H9 (cell line): ENCODE measurements at regions not wholly inside any gene's neighbourhood (a gene's known extent, or its start where the extent isn't known, plus 50 kb on each side); places are given as distances from the start of the nearest gene placed in this dataset.

Source experiments
- DNase-seq: peaks from one replicate; pipeline ENCODE4 v3.0.0-alpha.2; 2017
- H2AFZ ChIP-seq: one replicate; pipeline ENCODE4 v1.6.1; 2013; ENCODE audit warnings: mild to moderate bottlenecking, low read length, control low read depth, moderate library complexity
- H2AK5ac ChIP-seq: 2 replicates; pipeline ENCODE4 v1.6.1; 2013; ENCODE audit warnings: low read length, control low read depth, mixed read lengths; ENCODE audit not compliant: insufficient read length
- H2BK120ac ChIP-seq: one replicate; pipeline ENCODE4 v1.6.1; 2013; ENCODE audit warnings: low read depth, mild to moderate bottlenecking, low read length, control low read depth, inconsistent platforms; ENCODE audit not compliant: poor library complexity, severe bottlenecking
- H2BK12ac ChIP-seq: 2 replicates; pipeline ENCODE4 v1.6.1; 2013; ENCODE audit warnings: low read length, control low read depth, mixed read lengths, low read depth; ENCODE audit not compliant: insufficient read length
- H2BK15ac ChIP-seq: 2 replicates; pipeline ENCODE4 v1.6.1; 2013; ENCODE audit warnings: low read depth, low read length, control low read depth
- H2BK20ac ChIP-seq: one replicate; pipeline ENCODE4 v1.6.1; 2013; ENCODE audit warnings: low read depth, mild to moderate bottlenecking, low read length, control low read depth, inconsistent platforms; ENCODE audit not compliant: poor library complexity, severe bottlenecking
- H2BK5ac ChIP-seq: 2 replicates; pipeline ENCODE4 v1.6.1; 2013; ENCODE audit warnings: low read length, control low read depth, mixed read lengths; ENCODE audit not compliant: insufficient read length
- H3K14ac ChIP-seq: 2 replicates; pipeline ENCODE4 v1.6.1; 2013; ENCODE audit warnings: low read length, control low read depth; ENCODE audit not compliant: insufficient read depth
- H3K18ac ChIP-seq: 2 replicates; pipeline ENCODE4 v1.6.1; 2013; ENCODE audit warnings: low read depth, mild to moderate bottlenecking, mixed read lengths, low read length, control low read depth; ENCODE audit not compliant: insufficient read length
- H3K23ac ChIP-seq: 2 replicates; pipeline ENCODE4 v1.6.1; 2013; ENCODE audit warnings: low read length, control low read depth, mixed read lengths, low read depth; ENCODE audit not compliant: insufficient read length
- H3K23me2 ChIP-seq: 2 replicates; pipeline ENCODE4 v1.6.1; 2013; ENCODE audit warnings: low read depth, mild to moderate bottlenecking, mixed read lengths, low read length, control low read depth; ENCODE audit not compliant: insufficient read length, poor library complexity, severe bottlenecking
- H3K27ac ChIP-seq: 2 replicates; pipeline ENCODE4 v1.5.1; 2013; ENCODE audit warnings: low read length, control low read depth, mixed read lengths, low read depth; ENCODE audit not compliant: insufficient read length
- H3K27me3 ChIP-seq: 2 replicates; pipeline ENCODE4 v1.6.1; 2013; ENCODE audit warnings: low read length, control low read depth, inconsistent platforms; ENCODE audit not compliant: insufficient read depth
- H3K4ac ChIP-seq: 2 replicates; pipeline ENCODE4 v1.6.1; 2013; ENCODE audit warnings: low read depth, mild to moderate bottlenecking, control low read depth, inconsistent platforms, low read length, moderate library complexity
- H3K4me1 ChIP-seq: 2 replicates; pipeline ENCODE4 v1.6.1; 2013; ENCODE audit warnings: low read length, control low read depth, inconsistent platforms; ENCODE audit not compliant: insufficient read depth
- H3K4me2 ChIP-seq: 2 replicates; pipeline ENCODE4 v1.6.1; 2013; ENCODE audit warnings: low read length, control low read depth, mixed read lengths; ENCODE audit not compliant: insufficient read length, insufficient read depth
- H3K56ac ChIP-seq: 2 replicates; pipeline ENCODE4 v1.6.1; 2013; ENCODE audit warnings: low read depth, mild to moderate bottlenecking, mixed read lengths, low read length, control low read depth; ENCODE audit not compliant: insufficient read length
- H3K79me1 ChIP-seq: 2 replicates; pipeline ENCODE4 v1.6.1; 2013; ENCODE audit warnings: low read depth, mild to moderate bottlenecking, moderate library complexity, low read length, control low read depth, inconsistent platforms; ENCODE audit not compliant: insufficient read depth, poor library complexity, severe bottlenecking
- H3K79me2 ChIP-seq: 2 replicates; pipeline ENCODE4 v1.6.1; 2013; ENCODE audit warnings: low read length, control low read depth, inconsistent platforms; ENCODE audit not compliant: insufficient read depth
- H3K9ac ChIP-seq: 2 replicates; pipeline ENCODE4 v1.6.1; 2013; ENCODE audit warnings: low read length, control low read depth, mixed read lengths; ENCODE audit not compliant: insufficient read length; ENCODE audit errors: extremely low read depth
- H3K9me3 ChIP-seq: one replicate; pipeline ENCODE4 v1.6.1; 2013; ENCODE audit warnings: low read depth, low read length, inconsistent platforms; ENCODE audit not compliant: control insufficient read depth
- H3T11ph ChIP-seq: one replicate; pipeline ENCODE4 v1.6.1; 2013; ENCODE audit warnings: mild to moderate bottlenecking, low read length, control low read depth, inconsistent platforms
- H4K20me1 ChIP-seq: one replicate; pipeline ENCODE4 v1.6.1; 2013; ENCODE audit not compliant: control insufficient read depth, insufficient read length, insufficient read depth
- H4K5ac ChIP-seq: 2 replicates; pipeline ENCODE4 v1.6.1; 2013; ENCODE audit warnings: low read depth, mild to moderate bottlenecking, mixed read lengths, low read length, control low read depth; ENCODE audit not compliant: insufficient read length
- H4K8ac ChIP-seq: replicated peaks from 2 replicates; pipeline ENCODE4 v1.6.1; 2013; ENCODE audit warnings: low read length, control low read depth, mixed read lengths, low read depth; ENCODE audit not compliant: insufficient read length
- H4K91ac ChIP-seq: 2 replicates; pipeline ENCODE4 v1.6.1; 2013; ENCODE audit warnings: low read depth, mild to moderate bottlenecking, moderate library complexity, mixed read lengths, low read length, control low read depth; ENCODE audit not compliant: insufficient read length
- H3K27ac Mint-ChIP-seq, 3 experiments: 2 replicates in 2 of 3; 3 replicates in 1 of 3; pipeline ENCODE4 v1.8.0; 2020 to 2021; ENCODE audit warnings: mixed read lengths in 3 of 3, mild to moderate bottlenecking in 1 of 3, moderate library complexity in 1 of 3
- H3K27me3 Mint-ChIP-seq: 2 replicates; pipeline ENCODE4 v1.8.0; 2021; ENCODE audit warnings: low read depth, mild to moderate bottlenecking, moderate library complexity, mixed read lengths
- H3K36me3 Mint-ChIP-seq, 3 experiments: 2 replicates in 2 of 3; 3 replicates in 1 of 3; pipeline ENCODE4 v1.8.0; 2020 to 2021; ENCODE audit warnings: low read depth in 3 of 3, mixed read lengths in 3 of 3; ENCODE audit not compliant: insufficient read depth in 1 of 3
- H3K4me1 Mint-ChIP-seq, 2 experiments: 2 replicates each; pipeline ENCODE4 v1.8.0; 2020; ENCODE audit warnings: mixed read lengths in 2 of 2
- H3K4me3 Mint-ChIP-seq, 2 experiments: 2 replicates in 1 of 2; 3 replicates in 1 of 2; pipeline ENCODE4 v1.8.0; 2020 to 2021; ENCODE audit warnings: mild to moderate bottlenecking in 2 of 2, mixed read lengths in 2 of 2, moderate library complexity in 1 of 2
- H3K9me3 Mint-ChIP-seq, 2 experiments: 2 replicates in 1 of 2; 3 replicates in 1 of 2; pipeline ENCODE4 v1.8.0; 2020; ENCODE audit warnings: mild to moderate bottlenecking in 2 of 2, mixed read lengths in 2 of 2, moderate library complexity in 1 of 2
- CTCF ChIP-seq: fragments of 200-600 bp; sonication (generic); conservative IDR thresholded peaks from 3 replicates; pipeline ENCODE4 v1.8.0; 2021; ENCODE audit warnings: antibody characterized with exemption, mild to moderate bottlenecking

- Histone ChIP-seq H3K9ac (no peak overlapping the region), H2BK20ac (no peak overlapping the region), H2AFZ (no peak overlapping the region), H2BK120ac (no peak overlapping the region), H3K4me2 (no peak overlapping the region), H3K23ac (no peak overlapping the region), H4K91ac (no peak overlapping the region), H3T11ph (no peak overlapping the region), H3K9me3 (no peaks in the 10 kb centered on the region), H3K18ac (no peak overlapping the region), H4K5ac (no peak overlapping the region), H2BK5ac (no peak overlapping the region), H2BK15ac (no peak overlapping the region), H3K23me2 (no peaks in the 10 kb centered on the region), H3K56ac (no peak overlapping the region), H3K27me3 (no peaks in the 10 kb centered on the region), H3K4ac (no peak overlapping the region), H2AK5ac (no peak overlapping the region), H3K79me1 (no peaks in the 10 kb centered on the region), H3K14ac (no peak overlapping the region), H2BK12ac (no peak overlapping the region), H4K20me1 (no peaks in the 10 kb centered on the region), H3K27ac (no peak overlapping the region), H4K8ac (no peak overlapping the region), H3K79me2 (no peaks in the 10 kb centered on the region), H3K4me1 (peaks cover 3% of the 10 kb centered on the region; the same call in 1 of the 2 replicates)
- no peak overlapping the region for H3K27ac Mint-ChIP-seq
- no peaks in the 10 kb centered on the region for H3K9me3 Mint-ChIP-seq
- DNase-seq: no peak
- H3K4me3 Mint-ChIP-seq: no peak overlapping the region
- TF ChIP-seq CTCF: no peak
- no peaks in the 10 kb centered on the region for H3K27me3 Mint-ChIP-seq
- H3K4me1 Mint-ChIP-seq: peaks cover 6 to 7% of the 10 kb centered on the region in 2 experiments
- no peaks in the 10 kb centered on the region for H3K36me3 Mint-ChIP-seq
Measured at GRCh38 chr5:120073722-120074121, 390.4 kb upstream of the PRR16 start.
